BE2C (cell line): ENCODE measurements at regions not wholly inside any gene's neighbourhood (a gene's known extent, or its start where the extent isn't known, plus 50 kb on each side); places are given as distances from the start of the nearest gene placed in this dataset.

ENCODE experiments used
- DNase-seq: peaks from one replicate; pipeline ENCODE4 v3.0.0-alpha.2; 2020
- H3K27me3 ChIP-seq: fragments of 250-450 bp; sonication (Bioruptor Pico); 2 replicates; pipeline ENCODE4 v1.5.1; 2020; ENCODE audit warnings: mild to moderate bottlenecking
- H3K36me3 ChIP-seq: fragments of 250-450 bp; sonication (Bioruptor Pico); 2 replicates; pipeline ENCODE4 v1.5.1; 2020; ENCODE audit warnings: mild to moderate bottlenecking
- H3K4me1 ChIP-seq: fragments of 250-450 bp; sonication (Bioruptor Pico); 2 replicates; pipeline ENCODE4 v1.5.1; 2020
- H3K4me3 ChIP-seq: 2 replicates; pipeline ENCODE4 v1.5.1; 2011; ENCODE audit warnings: low read depth, low read length
- H3K9me3 ChIP-seq: fragments of 250-450 bp; sonication (Bioruptor Pico); 2 replicates; pipeline ENCODE4 v1.5.1; 2020
- CTCF ChIP-seq: IDR thresholded peaks from 2 replicates; pipeline ENCODE4 v1.5.1; 2012; ENCODE audit warnings: mild to moderate bottlenecking, low read depth, low read length

GRCh38 chr9:11892401-11892800 lies 800.8 kb upstream of the TYRP1 start:
- H3K27me3 ChIP-seq = no peaks in the 10 kb centered on the region
- DNase-seq = no peak
- TF ChIP-seq CTCF = no peak
- H3K36me3 ChIP-seq = no peaks in the 10 kb centered on the region
- no peaks in the 10 kb centered on the region; the same call in 1 of the 2 replicates for H3K9me3 ChIP-seq
- no peak overlapping the region for H3K4me3 ChIP-seq
- no peaks in the 10 kb centered on the region for H3K4me1 ChIP-seq

- H3K9me3 ChIP-seq = no peaks in the 10 kb centered on the region; the same call in 1 of the 2 replicates
- H3K27me3 ChIP-seq = no peaks in the 10 kb centered on the region
- no peak for TF ChIP-seq CTCF
- H3K4me1 ChIP-seq = no peaks in the 10 kb centered on the region
- H3K4me3 ChIP-seq = no peak overlapping the region
- DNase-seq = no peak
- no peaks in the 10 kb centered on the region for H3K36me3 ChIP-seq
These were observed 799.9 kb upstream of the TYRP1 start for GRCh38 chr9:11893331-11893730.

GRCh38 chr9:11894136-11894535 lies 799.0 kb upstream of the TYRP1 start:
- Histone ChIP-seq H3K36me3 (no peaks in the 10 kb centered on the region), H3K4me1 (no peaks in the 10 kb centered on the region), H3K9me3 (no peaks in the 10 kb centered on the region; the same call in 1 of the 2 replicates), H3K4me3 (no peak overlapping the region), H3K27me3 (no peaks in the 10 kb centered on the region)
- DNase-seq = no peak
- TF ChIP-seq CTCF = no peak

GRCh38 chr9:11902610-11903009 lies 790.6 kb upstream of the TYRP1 start:
- H3K9me3 ChIP-seq = no peaks in the 10 kb centered on the region
- H3K36me3 ChIP-seq = no peaks in the 10 kb centered on the region
- no peak for DNase-seq
- no peak overlapping the region for H3K4me3 ChIP-seq
- no peaks in the 10 kb centered on the region for H3K27me3 ChIP-seq
- no peaks in the 10 kb centered on the region for H3K4me1 ChIP-seq
- TF ChIP-seq CTCF = no peak

GRCh38 chr9:11915699-11916098 lies 777.5 kb upstream of the TYRP1 start:
- Histone ChIP-seq H3K4me1 (no peaks in the 10 kb centered on the region), H3K36me3 (no peaks in the 10 kb centered on the region), H3K27me3 (no peaks in the 10 kb centered on the region), H3K4me3 (no peak overlapping the region), H3K9me3 (no peaks in the 10 kb centered on the region)
- DNase-seq = no peak
- no peak for TF ChIP-seq CTCF

GRCh38 chr9:11928871-11929321 lies 764.3 kb upstream of the TYRP1 start:
- Histone ChIP-seq H3K9me3 (no peaks in the 10 kb centered on the region), H3K36me3 (no peaks in the 10 kb centered on the region), H3K27me3 (no peaks in the 10 kb centered on the region), H3K4me1 (no peaks in the 10 kb centered on the region), H3K4me3 (no peak overlapping the region)
- TF ChIP-seq CTCF = no peak
- DNase-seq = no peak
